ENCODE measurements at regions not wholly inside any gene's neighbourhood (a gene's known extent, or its start where the extent isn't known, plus 50 kb on each side); places are given as distances from the start of the nearest gene placed in this dataset.
"Not testable (repeated sequence)": the region's sequence is repeated elsewhere in the genome, so short reads cannot be mapped to it uniquely, and the experiment has no call there.

- no peak for FAIRE-seq
- DNase-seq (ENCODE audit: low spot score), result no peak
Observed at GRCh38 chr4:42824278-42824977, 68.1 kb upstream of the GRXCR1 start.

- no peak for FAIRE-seq
Observed at GRCh38 chr4:42821230-42821629, 71.3 kb upstream of the GRXCR1 start.

GRCh38 chr4:42819863-42820514 lies 72.5 kb upstream of the GRXCR1 start:
- no peak for FAIRE-seq
- DNase-seq (ENCODE audit: low spot score), result peak; percentile 12

More at GRCh38 chr4:42821230-42821629, 71.3 kb upstream of the GRXCR1 start:
- no peak for DNase-seq (ENCODE audit: low spot score)

GRCh38 chr4:42817913-42818312 lies 74.6 kb upstream of the GRXCR1 start:
- FAIRE-seq, result no peak
- DNase-seq (ENCODE audit: low spot score), result no peak

GRCh38 chr4:42816880-42817400 lies 75.6 kb upstream of the GRXCR1 start:
- no peak for FAIRE-seq
- DNase-seq (ENCODE audit: low spot score), result no peak

- no peak for DNase-seq (ENCODE audit: low spot score)
- no peak for FAIRE-seq
Observed at GRCh38 chr4:42816189-42816879, 76.2 kb upstream of the GRXCR1 start.

GRCh38 chr4:42809419-42810084 lies 83.0 kb upstream of the GRXCR1 start:
- DNase-seq (ENCODE audit: low spot score) (no peak), FAIRE-seq (no peak)

- FAIRE-seq, result no peak
Observed at GRCh38 chr4:42806303-42806835, 86.1 kb upstream of the GRXCR1 start.

GRCh38 chr4:42789041-42789567 lies 103.4 kb upstream of the GRXCR1 start:
- DNase-seq (ENCODE audit: low spot score), result no peak
- FAIRE-seq, result peak; percentile 37

More at GRCh38 chr4:42806303-42806835, 86.1 kb upstream of the GRXCR1 start:
- DNase-seq (ENCODE audit: low spot score), result no peak

GRCh38 chr4:42787079-42787463 lies 105.4 kb upstream of the GRXCR1 start:
- FAIRE-seq, result no peak
- DNase-seq (ENCODE audit: low spot score), result no peak

GRCh38 chr4:42786350-42787078 lies 106.0 kb upstream of the GRXCR1 start:
- FAIRE-seq (no peak), DNase-seq (ENCODE audit: low spot score) (no peak)

- FAIRE-seq (no peak), DNase-seq (ENCODE audit: low spot score) (no peak)
Observed at GRCh38 chr4:42785817-42786216, 106.7 kb upstream of the GRXCR1 start.

- no peak for DNase-seq (ENCODE audit: low spot score)
- no peak for FAIRE-seq
Observed at GRCh38 chr4:42781315-42781714, 111.2 kb upstream of the GRXCR1 start.

- no peak for FAIRE-seq
- DNase-seq (ENCODE audit: low spot score), result no peak
Observed at GRCh38 chr4:42778349-42778748, 114.2 kb upstream of the GRXCR1 start.

GRCh38 chr4:42768125-42768748 lies 111.3 kb upstream of the ATP8A1 start:
- DNase-seq (ENCODE audit: low spot score), result no peak
- no peak for FAIRE-seq

- DNase-seq (ENCODE audit: low spot score) (no peak), FAIRE-seq (no peak)
Observed at GRCh38 chr4:42767669-42768068, 110.8 kb upstream of the ATP8A1 start.

GRCh38 chr4:42761804-42762203 lies 104.9 kb upstream of the ATP8A1 start:
- FAIRE-seq (no peak), DNase-seq (ENCODE audit: low spot score) (no peak)

- DNase-seq (ENCODE audit: low spot score), result not testable (repeated sequence)
Observed at GRCh38 chr4:42754965-42755364, 98.1 kb upstream of the ATP8A1 start.

GRCh38 chr4:42751587-42751986 lies 94.7 kb upstream of the ATP8A1 start:
- no peak for DNase-seq (ENCODE audit: low spot score)
- no peak for FAIRE-seq

More at GRCh38 chr4:42754965-42755364, 98.1 kb upstream of the ATP8A1 start:
- not testable (repeated sequence) for FAIRE-seq

GRCh38 chr4:42750856-42751255 lies 94.0 kb upstream of the ATP8A1 start:
- no peak for FAIRE-seq
- no peak for DNase-seq (ENCODE audit: low spot score)

Measured in urothelium cell line (cell line).